Fibroblast of skin of left quadriceps (primary cell): ENCODE measurements at regions not wholly inside any gene's neighbourhood (a gene's known extent, or its start where the extent isn't known, plus 50 kb on each side); places are given as distances from the start of the nearest gene placed in this dataset.
"Not testable (repeated sequence)": the region's sequence is repeated elsewhere in the genome, so short reads cannot be mapped to it uniquely, and the experiment has no call there.

Experiments
- DNase-seq, 2 experiments: peaks; one replicate each; pipeline ENCODE4 v3.0.0-alpha.2; 2013; ENCODE audit warnings: low read depth in 2 of 2

DNA sequence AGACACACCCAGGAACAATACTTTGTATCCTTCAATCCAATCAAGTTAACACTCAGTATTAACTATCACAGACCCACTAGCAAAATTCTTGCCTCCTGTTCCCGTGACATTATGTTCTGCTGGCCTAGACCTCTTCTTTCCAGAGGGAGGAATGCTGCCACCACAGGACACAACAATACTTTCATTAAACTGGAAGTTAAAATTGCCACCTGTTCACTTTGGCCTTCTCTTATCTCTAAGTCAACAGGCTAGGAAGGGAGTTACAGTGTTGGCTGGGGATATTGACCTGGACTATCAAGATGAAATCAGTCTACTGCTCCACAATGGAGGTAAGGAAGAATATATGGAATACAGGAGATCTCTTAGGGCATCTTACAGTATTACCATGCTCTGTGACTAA is 1000.4 kb upstream of the GBE1 start:
- DNase-seq: no peak

GRCh38 chr3:82745544-82745943 is 984.1 kb upstream of the GBE1 start:
- no peak for DNase-seq

GRCh38 chr3:82743196-82743595 is 981.8 kb upstream of the GBE1 start:
- no peak for DNase-seq

GRCh38 chr3:82741346-82741745 is 979.9 kb upstream of the GBE1 start:
- no peak for DNase-seq

DNA sequence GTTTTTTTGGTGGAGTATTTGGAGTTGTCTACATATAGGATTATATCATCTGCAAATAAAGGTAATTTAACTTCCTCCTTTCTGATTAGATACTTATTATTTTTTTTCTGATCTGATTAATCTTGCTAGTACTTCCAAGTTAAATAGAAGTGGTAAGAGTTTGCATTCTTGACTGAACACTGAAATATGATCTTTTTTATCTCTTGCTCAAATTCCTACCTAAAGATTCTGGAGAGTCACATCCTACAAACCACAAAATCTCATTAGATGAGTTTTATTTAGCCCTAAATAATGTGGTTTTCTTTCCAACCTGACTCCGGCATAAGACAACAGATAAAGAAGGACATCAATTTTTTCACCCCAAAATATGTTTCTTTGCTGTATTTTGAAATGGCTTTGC is 977.9 kb upstream of the GBE1 start:
- DNase-seq: no peak

DNA sequence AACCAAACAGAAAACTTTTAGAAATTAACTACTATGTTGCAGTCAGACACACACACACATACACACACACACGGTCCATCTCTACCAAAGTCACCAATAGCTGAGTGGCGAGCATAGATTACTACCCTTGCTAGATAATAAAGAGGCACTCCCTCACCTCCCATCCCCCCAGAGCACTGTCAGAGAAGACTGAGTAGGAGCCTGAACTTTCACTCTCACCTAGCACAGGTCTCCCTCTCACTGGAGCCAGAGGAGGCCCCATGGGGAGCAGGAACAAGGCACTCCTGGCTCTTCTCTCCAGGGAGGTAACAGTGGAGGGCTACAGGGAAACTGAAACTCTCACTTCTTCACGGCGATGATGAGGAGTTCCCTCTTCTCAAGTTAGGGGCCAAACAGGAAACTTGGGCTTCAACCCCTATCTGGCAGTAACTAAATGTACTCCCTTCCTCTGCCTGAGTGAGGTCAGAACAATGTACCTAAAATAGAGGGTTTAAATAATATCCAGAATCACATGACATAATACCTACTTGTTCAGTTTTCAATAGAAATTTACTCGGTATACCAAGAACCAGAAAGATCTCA is 975.3 kb upstream of the GBE1 start:
- no peak for DNase-seq

DNA sequence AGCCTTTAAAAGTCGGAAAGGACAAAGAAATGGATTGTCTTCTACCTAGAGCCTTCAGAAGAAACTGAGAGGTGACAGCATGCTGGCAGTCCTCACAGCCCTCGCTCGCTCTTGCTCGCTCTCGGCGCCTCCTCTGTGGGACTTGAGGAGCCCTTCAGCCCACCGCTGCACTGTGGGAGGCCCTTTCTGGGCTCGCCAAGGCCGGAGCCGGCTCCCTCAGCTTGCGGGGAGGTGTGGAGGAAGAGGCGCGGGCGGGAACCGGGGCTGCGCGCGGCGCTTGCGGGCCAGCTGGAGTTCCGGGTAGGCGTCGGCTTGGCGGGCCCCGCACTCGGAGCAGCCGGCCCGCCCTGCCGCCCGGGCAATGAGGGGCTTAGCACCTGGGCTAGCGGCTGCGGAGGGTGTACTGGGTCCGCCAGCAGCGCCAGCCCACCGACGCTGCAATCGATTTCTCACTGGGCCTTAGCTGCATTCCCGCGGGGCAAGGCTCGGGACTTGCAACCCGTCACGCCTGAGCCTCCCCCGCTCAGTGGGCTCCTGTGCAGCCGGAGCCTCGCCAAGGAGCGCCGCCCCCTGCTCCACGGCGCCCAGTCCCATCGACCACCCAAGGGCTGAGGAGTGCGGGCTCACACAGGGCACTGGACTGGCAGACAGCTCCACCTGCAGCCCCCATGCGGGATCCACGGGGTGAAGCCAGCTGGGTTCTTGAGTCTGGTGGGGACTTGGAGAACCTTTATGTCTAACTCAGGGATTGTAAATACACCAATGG is 953.8 kb upstream of the GBE1 start:
- no peak for DNase-seq

DNA sequence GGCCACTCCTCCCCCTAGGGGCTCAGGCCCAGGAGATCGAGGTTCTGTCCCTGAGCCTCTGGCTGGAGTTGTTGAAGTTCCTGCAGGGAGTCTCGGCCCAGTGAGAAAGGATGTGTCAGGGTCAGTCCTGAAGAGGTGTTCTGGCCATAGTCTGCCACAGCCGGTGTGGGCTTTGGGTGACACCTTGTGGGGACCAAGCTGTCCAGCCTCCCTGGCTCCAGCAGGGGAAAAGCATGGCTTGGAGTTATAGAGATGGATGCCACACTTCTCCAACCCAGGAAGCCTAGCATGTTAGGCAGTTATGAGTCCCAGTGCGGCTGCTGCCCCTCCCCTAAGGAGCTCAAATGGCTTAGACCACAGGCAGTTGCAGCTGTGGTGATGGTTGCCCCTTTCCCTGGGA is 945.6 kb upstream of the GBE1 start:
- DNase-seq: no peak

GRCh38 chr3:82685761-82686160 is 924.3 kb upstream of the GBE1 start:
- no peak for DNase-seq

DNA sequence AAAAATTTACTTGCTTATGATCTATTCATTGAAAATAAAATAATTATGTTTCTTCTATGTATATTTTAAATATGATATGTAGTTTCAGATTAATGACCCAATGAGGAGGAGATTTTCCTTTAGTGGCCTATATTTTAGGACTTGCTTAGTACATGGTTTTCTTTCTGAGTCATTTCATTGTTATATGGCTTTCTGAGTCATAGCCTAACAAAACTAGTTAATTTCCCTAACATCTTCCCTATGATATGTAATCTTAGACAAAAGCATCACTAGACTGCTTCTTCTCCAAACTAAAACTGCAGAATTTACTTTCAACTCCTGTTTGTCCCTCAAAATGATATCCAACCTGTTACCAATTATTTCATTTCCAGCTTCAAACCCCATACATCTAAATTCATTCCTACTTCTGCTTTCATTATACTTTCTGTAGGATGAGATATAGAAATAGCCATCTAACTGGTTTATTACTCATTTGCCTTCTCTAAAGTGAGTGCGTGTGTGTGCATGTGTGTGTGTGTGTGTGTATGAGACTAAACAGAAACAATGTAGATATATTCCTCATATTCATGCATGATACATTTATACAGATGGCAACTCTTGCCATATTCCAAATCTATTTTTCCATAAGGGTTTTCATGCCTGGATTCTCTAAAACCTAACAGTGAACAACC is 915.0 kb upstream of the GBE1 start:
- DNase-seq: no peak

GRCh38 chr3:82672966-82673365 is 911.5 kb upstream of the GBE1 start:
- no peak for DNase-seq

- DNase-seq: no peak
Observed at GRCh38 chr3:82671466-82671865, 910.0 kb upstream of the GBE1 start.

- DNase-seq: no peak
Observed at GRCh38 chr3:82654708-82655107, 893.3 kb upstream of the GBE1 start.

DNA sequence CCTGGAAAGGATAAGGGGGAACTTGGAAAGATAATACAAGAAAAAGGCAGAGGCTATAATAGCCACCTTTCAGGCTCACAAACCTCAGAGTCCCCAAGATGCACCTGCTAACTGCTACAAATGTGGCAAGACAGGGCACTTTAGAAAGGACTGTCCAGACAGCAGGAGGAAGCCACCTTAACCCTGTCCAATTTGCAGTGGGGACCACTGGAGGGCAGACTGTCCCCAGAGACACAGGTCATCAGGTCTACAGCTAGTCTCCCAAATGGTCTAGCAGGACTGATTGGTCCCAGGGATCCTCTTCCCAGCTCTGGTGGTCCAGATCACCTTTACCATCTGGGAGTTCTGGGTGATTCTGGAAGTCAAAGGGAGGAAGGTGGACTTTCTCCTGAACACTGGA is 882.5 kb upstream of the GBE1 start:
- no peak for DNase-seq

- no peak for DNase-seq
Observed at GRCh38 chr3:82641701-82642100, 880.3 kb upstream of the GBE1 start.

- DNase-seq: no peak
Observed at GRCh38 chr3:82640254-82640653, 878.8 kb upstream of the GBE1 start.

DNA sequence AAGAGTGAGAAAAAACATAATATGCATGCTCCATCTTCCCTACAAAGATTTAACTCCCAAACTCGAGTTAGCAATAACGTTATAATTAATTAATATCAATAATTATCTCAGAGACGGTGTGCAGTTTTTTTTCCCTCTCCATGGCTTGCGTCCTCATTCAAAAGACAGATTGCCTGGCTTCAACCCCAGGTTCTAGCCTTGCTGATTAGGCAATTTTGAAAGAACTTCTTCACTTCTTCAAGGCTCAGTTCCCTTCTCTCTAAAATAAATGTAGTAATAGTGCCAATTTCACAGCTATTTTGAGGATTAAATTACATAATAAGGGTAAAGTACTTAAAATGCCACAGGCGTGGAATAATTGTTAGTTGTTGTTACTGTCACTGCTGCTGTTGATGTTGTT is 876.1 kb upstream of the GBE1 start:
- no peak for DNase-seq

- DNase-seq: no peak
Observed at GRCh38 chr3:82636177-82636576, 874.7 kb upstream of the GBE1 start.

- DNase-seq: no peak
Observed at GRCh38 chr3:82633319-82633718, 871.9 kb upstream of the GBE1 start.

- no peak for DNase-seq
Observed at GRCh38 chr3:82629937-82630336, 868.5 kb upstream of the GBE1 start.

DNA sequence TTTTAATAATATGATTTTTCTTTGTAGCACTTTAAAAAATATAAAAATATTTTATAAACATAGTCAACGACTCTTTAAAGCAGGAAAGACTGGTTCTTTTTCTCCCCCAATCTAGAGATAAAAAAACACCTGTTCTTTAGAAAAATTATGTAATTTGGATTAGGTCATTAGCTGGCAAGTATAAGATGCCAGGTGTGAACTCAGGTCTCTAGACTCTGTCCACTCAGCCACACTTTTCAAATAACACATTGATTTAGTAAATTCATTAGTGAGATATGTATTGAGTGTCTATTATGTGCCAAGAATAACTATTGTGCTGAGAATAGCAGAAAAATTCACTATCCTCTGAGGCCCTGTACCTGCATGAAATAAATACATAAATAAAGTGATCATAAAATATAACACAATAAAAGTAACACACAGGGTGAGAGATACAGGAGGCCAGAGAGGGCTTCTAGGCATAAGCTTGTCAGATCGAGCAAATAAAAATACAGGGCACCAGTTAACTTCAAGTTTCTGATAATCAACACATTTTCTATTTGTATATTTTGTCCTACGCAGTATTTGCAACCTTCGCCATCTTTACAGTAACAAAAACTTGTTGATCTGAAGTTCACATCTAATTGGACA is 867.1 kb upstream of the GBE1 start:
- DNase-seq: no peak

DNA sequence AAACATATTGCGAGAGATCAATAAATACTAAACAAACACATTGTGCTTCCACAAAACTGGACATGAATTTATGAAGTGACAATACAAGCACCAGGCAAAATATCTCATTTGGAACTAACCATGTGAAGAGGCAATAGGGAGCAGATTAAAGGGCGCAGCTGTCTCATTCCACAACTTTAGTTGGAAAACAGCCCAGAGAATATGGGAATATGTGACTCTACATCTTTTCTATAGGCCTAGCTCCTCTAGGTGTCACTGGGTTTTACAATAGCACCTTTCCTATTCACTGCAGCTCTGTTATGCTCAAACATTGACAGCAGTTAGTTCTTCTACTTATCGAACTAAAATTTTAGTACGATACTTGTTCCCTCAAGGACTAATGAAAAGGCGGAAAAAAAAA is 866.3 kb upstream of the GBE1 start:
- DNase-seq: no peak

DNA sequence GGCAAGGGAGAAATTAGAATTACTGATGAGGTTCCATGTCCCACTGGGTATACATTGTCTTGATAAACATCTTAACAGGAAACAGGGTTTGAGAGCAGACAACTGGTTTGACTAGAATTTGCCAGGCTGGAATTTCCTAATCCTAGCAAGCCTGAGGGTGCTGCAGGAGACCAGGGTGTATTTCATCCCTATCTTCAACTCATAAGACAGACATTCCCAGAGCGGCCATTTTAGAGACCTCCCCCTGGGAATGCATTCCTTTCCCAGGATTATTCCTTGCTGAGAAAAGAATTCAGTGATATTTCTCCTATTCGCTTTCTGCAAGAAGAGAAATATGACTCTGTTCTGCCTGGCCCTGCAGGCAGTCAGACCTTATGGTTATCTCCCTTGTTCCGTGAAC is 859.3 kb upstream of the GBE1 start:
- DNase-seq: not testable (repeated sequence)
